Mucosa of descending colon (tissue), 3 donors: ENCODE measurements at regions not wholly inside any gene's neighbourhood (a gene's known extent, or its start where the extent isn't known, plus 50 kb on each side); places are given as distances from the start of the nearest gene placed in this dataset.

Source experiments
- ATAC-seq: fragments of 200-7000 bp; cut with Tn5 transposase; one replicate; pipeline ENCODE4 v1.9.1; 2020; ENCODE audit warnings: mild to moderate bottlenecking, moderate library complexity
- DNase-seq, 3 donors: peaks; one replicate each; pipeline ENCODE4 v3.0.0-alpha.2; 2020
- H3K36me3 ChIP-seq: fragments of 200-600 bp; one replicate; pipeline ENCODE4 v1.8.0; 2021; ENCODE audit warnings: low read depth, mild to moderate bottlenecking
- H3K4me1 ChIP-seq: fragments of 200-600 bp; one replicate; pipeline ENCODE4 v1.8.0; 2021; ENCODE audit warnings: low read depth, mild to moderate bottlenecking
- H3K4me3 ChIP-seq: fragments of 200-600 bp; one replicate; pipeline ENCODE4 v1.8.0; 2021; ENCODE audit warnings: mild to moderate bottlenecking
- H3K9me3 ChIP-seq: fragments of 200-600 bp; one replicate; pipeline ENCODE4 v1.8.0; 2021; ENCODE audit warnings: mild to moderate bottlenecking
- CTCF ChIP-seq: fragments of 200-600 bp; IDR thresholded peaks from one replicate; pipeline ENCODE4 v1.8.0; 2022; ENCODE audit warnings: antibody characterized with exemption, mild to moderate bottlenecking
- intact Hi-C, 2 donors: fragments of 100-400 bp; cut with DNase I in 1 of 2; cut with micrococcal nuclease in 1 of 2; formaldehyde crosslinking; loops; one replicate each; pipeline versions ENCODE4 v1.11.0 to v1.11.1; 2022; cut with DNase I, micrococcal nuclease
- donor health status: DM: no; HTN: no; CAD: no; lungs with moderate emphysema.
- donor health status: DM: no; HTN: no; CAD: no.
- donor health status: DM: no; HTN: yes; CAD: no.

- DNase-seq (no peak), ATAC-seq (no peak)
- intact Hi-C loops = no loop called here
- TF ChIP-seq CTCF = no peak
- no peak overlapping the region for H3K4me3 ChIP-seq
- no peaks in the 10 kb centered on the region for H3K4me1 ChIP-seq
- no peaks in the 10 kb centered on the region for H3K36me3 ChIP-seq
- H3K9me3 ChIP-seq = peaks cover 4% of the 10 kb centered on the region
Observed at GRCh38 chr13:85019121-85019520, 780.1 kb downstream of the SLITRK6 start.

GRCh38 chr13:85013006-85013405 is 786.2 kb downstream of the SLITRK6 start:
- intact Hi-C loops = no loop called here
- Histone ChIP-seq H3K4me3 (no peak overlapping the region), H3K9me3 (no peaks in the 10 kb centered on the region), H3K36me3 (no peaks in the 10 kb centered on the region), H3K4me1 (no peaks in the 10 kb centered on the region)
- DNase-seq (no peak), ATAC-seq (no peak)
- no peak for TF ChIP-seq CTCF

- Histone ChIP-seq H3K9me3 (no peaks in the 10 kb centered on the region), H3K4me1 (no peaks in the 10 kb centered on the region), H3K4me3 (no peak overlapping the region), H3K36me3 (no peaks in the 10 kb centered on the region)
- TF ChIP-seq CTCF = no peak
- DNase-seq (no peak), ATAC-seq (no peak)
- intact Hi-C loops = no loop called here
Observed at GRCh38 chr13:85009447-85009846, 789.8 kb downstream of the SLITRK6 start.

- DNase-seq (no peak), ATAC-seq (no peak)
- TF ChIP-seq CTCF = no peak
- no peaks in the 10 kb centered on the region for H3K9me3 ChIP-seq
- H3K4me1 ChIP-seq = no peaks in the 10 kb centered on the region
- intact Hi-C loops = no loop called here
- no peaks in the 10 kb centered on the region for H3K36me3 ChIP-seq
- no peak overlapping the region for H3K4me3 ChIP-seq
Observed at GRCh38 chr13:84999252-84999651, 800.0 kb downstream of the SLITRK6 start.

- TF ChIP-seq CTCF = no peak
- H3K36me3 ChIP-seq = no peaks in the 10 kb centered on the region
- intact Hi-C loops = no loop called here
- ATAC-seq (no peak), DNase-seq (no peak)
- H3K4me1 ChIP-seq = no peaks in the 10 kb centered on the region
- H3K4me3 ChIP-seq = no peak overlapping the region
- no peaks in the 10 kb centered on the region for H3K9me3 ChIP-seq
Observed at GRCh38 chr13:84998681-84999080, 800.5 kb downstream of the SLITRK6 start.

- intact Hi-C loops = no loop called here
- TF ChIP-seq CTCF = no peak
- H3K4me3 ChIP-seq = no peak overlapping the region
- DNase-seq (no peak), ATAC-seq (no peak)
- no peaks in the 10 kb centered on the region for H3K9me3 ChIP-seq
- no peaks in the 10 kb centered on the region for H3K36me3 ChIP-seq
- H3K4me1 ChIP-seq = no peaks in the 10 kb centered on the region
Observed at GRCh38 chr13:84997858-84998257, 801.4 kb downstream of the SLITRK6 start.
